Lower leg skin (tissue), 3 donors: ENCODE measurements at regions not wholly inside any gene's neighbourhood (a gene's known extent, or its start where the extent isn't known, plus 50 kb on each side); places are given as distances from the start of the nearest gene placed in this dataset.

Experiments
- POLR2A ChIP-seq, 2 donors: fragments of 450-650 bp; IDR thresholded peaks; one replicate each; pipeline ENCODE4 v1.6.1; 2016 to 2017; ENCODE audit warnings: antibody characterized with exemption in 2 of 2, mild to moderate bottlenecking in 1 of 2, moderate library complexity in 1 of 2
- TF ChIP-seq, protein P1 (sequence below), 3 donors: fragments of 450-650 bp; IDR thresholded peaks; one replicate each; pipeline ENCODE4 v1.5.1; 2016; ENCODE audit warnings: antibody characterized with exemption in 3 of 3, mild to moderate bottlenecking in 3 of 3, moderate library complexity in 2 of 3

DNA sequence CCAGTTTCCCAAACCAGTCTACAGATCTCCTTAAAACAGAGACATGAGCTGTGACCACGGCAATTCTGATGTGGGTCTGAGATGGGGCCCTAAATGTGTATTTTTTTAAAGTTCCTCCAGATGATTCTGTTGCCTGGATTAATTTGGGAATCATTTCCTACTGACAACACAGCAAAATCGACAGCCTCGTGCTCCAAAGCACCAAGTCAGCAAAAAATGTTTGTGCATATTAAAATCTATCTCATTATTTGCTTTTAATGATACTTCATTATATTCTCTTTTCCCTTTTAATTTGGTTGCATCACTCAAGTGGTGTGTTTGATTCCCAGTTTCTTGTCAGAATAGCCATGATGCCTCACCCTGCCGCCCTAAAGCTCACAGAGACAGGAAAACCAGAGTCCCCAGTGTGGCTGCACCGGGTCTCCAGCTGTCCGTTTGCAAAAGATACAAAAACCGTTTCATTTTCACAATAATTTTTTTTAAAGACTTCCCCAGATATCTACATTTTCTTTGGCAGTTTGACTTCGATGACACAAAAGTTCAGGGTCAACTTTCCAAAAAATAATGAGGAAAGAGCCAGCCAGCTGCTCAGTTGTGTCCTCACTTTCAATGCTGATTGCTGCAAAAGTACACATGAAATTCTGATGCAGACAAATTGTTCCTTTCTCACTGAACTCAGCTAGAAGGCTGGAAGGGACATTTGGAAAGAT lies 443.2 kb upstream of the ID2 start:
- TF ChIP-seq, protein P1, sequence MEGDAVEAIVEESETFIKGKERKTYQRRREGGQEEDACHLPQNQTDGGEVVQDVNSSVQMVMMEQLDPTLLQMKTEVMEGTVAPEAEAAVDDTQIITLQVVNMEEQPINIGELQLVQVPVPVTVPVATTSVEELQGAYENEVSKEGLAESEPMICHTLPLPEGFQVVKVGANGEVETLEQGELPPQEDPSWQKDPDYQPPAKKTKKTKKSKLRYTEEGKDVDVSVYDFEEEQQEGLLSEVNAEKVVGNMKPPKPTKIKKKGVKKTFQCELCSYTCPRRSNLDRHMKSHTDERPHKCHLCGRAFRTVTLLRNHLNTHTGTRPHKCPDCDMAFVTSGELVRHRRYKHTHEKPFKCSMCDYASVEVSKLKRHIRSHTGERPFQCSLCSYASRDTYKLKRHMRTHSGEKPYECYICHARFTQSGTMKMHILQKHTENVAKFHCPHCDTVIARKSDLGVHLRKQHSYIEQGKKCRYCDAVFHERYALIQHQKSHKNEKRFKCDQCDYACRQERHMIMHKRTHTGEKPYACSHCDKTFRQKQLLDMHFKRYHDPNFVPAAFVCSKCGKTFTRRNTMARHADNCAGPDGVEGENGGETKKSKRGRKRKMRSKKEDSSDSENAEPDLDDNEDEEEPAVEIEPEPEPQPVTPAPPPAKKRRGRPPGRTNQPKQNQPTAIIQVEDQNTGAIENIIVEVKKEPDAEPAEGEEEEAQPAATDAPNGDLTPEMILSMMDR (IDR thresholded peaks at IDR 0.05), result no peak
- no peak for TF ChIP-seq POLR2A (IDR thresholded peaks at IDR 0.05)
